SU-DHL-6 (cell line): ENCODE measurements at regions not wholly inside any gene's neighbourhood (a gene's known extent, or its start where the extent isn't known, plus 50 kb on each side); places are given as distances from the start of the nearest gene placed in this dataset.

Experiments used
- H2AFZ ChIP-seq: fragments of 200-600 bp; sonication (generic); 2 replicates; pipeline ENCODE4 v1.6.1; 2014; ENCODE audit warnings: low read depth, mild to moderate bottlenecking, moderate library complexity, mixed read lengths, antibody characterized with exemption, low read length; ENCODE audit not compliant: severe bottlenecking
- H3F3A ChIP-seq: fragments of 200-600 bp; shearing (Covaris generic); 2 replicates; pipeline ENCODE4 v1.6.0; 2016; ENCODE audit warnings: antibody characterized with exemption, mild to moderate bottlenecking; ENCODE audit not compliant: insufficient read depth
- H3K27ac ChIP-seq: fragments of 200-600 bp; sonication (generic); 2 replicates; pipeline ENCODE4 v1.5.1; 2016; ENCODE audit warnings: low read depth, mild to moderate bottlenecking, low read length, moderate library complexity, mixed read lengths
- H3K27me3 ChIP-seq: fragments of 200-600 bp; sonication (generic), shearing (Covaris generic); 2 replicates; pipeline ENCODE4 v1.6.0; 2014; ENCODE audit warnings: mild to moderate bottlenecking, low read length
- H3K36me3 ChIP-seq: fragments of 200-600 bp; sonication (generic); 2 replicates; pipeline ENCODE4 v1.6.1; 2014; ENCODE audit warnings: mild to moderate bottlenecking, low read length, mixed read lengths
- H3K4me2 ChIP-seq: fragments of 300-600, 200-600 bp; shearing (Covaris generic), sonication (generic); 2 replicates; pipeline ENCODE4 v1.6.0; 2014; ENCODE audit warnings: low read length, low read depth, mild to moderate bottlenecking; ENCODE audit not compliant: poor library complexity, severe bottlenecking
- H3K4me3 ChIP-seq: fragments of 200-600 bp; sonication (generic); 2 replicates; pipeline ENCODE4 v1.5.1; 2014; ENCODE audit warnings: antibody characterized with exemption, low read length, mild to moderate bottlenecking, mixed read lengths; ENCODE audit not compliant: insufficient read depth, poor library complexity, severe bottlenecking
- H3K79me2 ChIP-seq: fragments of 200-600 bp; sonication (generic); 2 replicates; pipeline ENCODE4 v1.6.1; 2014; ENCODE audit warnings: mild to moderate bottlenecking, low read length, moderate library complexity; ENCODE audit not compliant: insufficient read depth
- H3K9ac ChIP-seq: fragments of 200-600 bp; sonication (generic); 2 replicates; pipeline ENCODE4 v1.7.0; 2014; ENCODE audit warnings: mild to moderate bottlenecking, low read length
- H3K9me2 ChIP-seq: fragments of 200-600 bp; sonication (generic); replicated peaks from 2 replicates; pipeline ENCODE4 v1.6.1; 2014; ENCODE audit warnings: low read length; ENCODE audit not compliant: insufficient read depth
- H3K9me3 ChIP-seq: fragments of 200-600 bp; sonication (generic); 2 replicates; pipeline ENCODE4 v1.6.1; 2014; ENCODE audit warnings: low read length, mixed read lengths; ENCODE audit not compliant: insufficient read depth
- H4K20me1 ChIP-seq: fragments of 200-600 bp; sonication (generic); 2 replicates; pipeline ENCODE4 v1.6.1; 2014; ENCODE audit warnings: low read depth, mild to moderate bottlenecking, antibody characterized with exemption, low read length, moderate library complexity, mixed read lengths
- CTCF ChIP-seq: fragments of 200-600 bp; sonication (generic); IDR thresholded peaks from one replicate; pipeline ENCODE4 v1.5.1; 2017; ENCODE audit warnings: antibody characterized with exemption, mild to moderate bottlenecking, low read length, moderate library complexity; ENCODE audit not compliant: insufficient read depth, poor library complexity, severe bottlenecking
- EZH2phosphoT487 ChIP-seq: fragments of 200-600 bp; sonication (generic), shearing (Covaris generic); conservative IDR thresholded peaks from 2 replicates; pipeline ENCODE4 v1.6.1; 2018; ENCODE audit warnings: mild to moderate bottlenecking, antibody characterized with exemption, low read length, moderate library complexity, mixed read lengths

- Histone ChIP-seq H3K9me2 (no peaks in the 10 kb centered on the region), H3K27ac (no peak overlapping the region), H2AFZ (no peak overlapping the region), H3K9me3 (no peaks in the 10 kb centered on the region), H3K79me2 (no peaks in the 10 kb centered on the region), H3K27me3 (no peaks in the 10 kb centered on the region), H3K4me2 (no peak overlapping the region), H3F3A (no peaks in the 10 kb centered on the region), H3K9ac (no peak overlapping the region), H4K20me1 (no peaks in the 10 kb centered on the region), H3K4me3 (no peak overlapping the region), H3K36me3 (no peaks in the 10 kb centered on the region)
- TF ChIP-seq CTCF (no peak), EZH2phosphoT487 (no peak)
Measured at GRCh38 chr6:92942549-92942948, 476.8 kb downstream of the EPHA7 start.

- no peaks in the 10 kb centered on the region for H3K27me3 ChIP-seq
- no peaks in the 10 kb centered on the region for H3K36me3 ChIP-seq
- H3K79me2 ChIP-seq: no peaks in the 10 kb centered on the region
- H3K9me3 ChIP-seq: no peaks in the 10 kb centered on the region
- no peaks in the 10 kb centered on the region for H3K9me2 ChIP-seq
- H2AFZ ChIP-seq: no peak overlapping the region
- H3K9ac ChIP-seq: no peak overlapping the region
- H3K4me2 ChIP-seq: no peak overlapping the region
- TF ChIP-seq CTCF (no peak), EZH2phosphoT487 (no peak)
- no peaks in the 10 kb centered on the region for H4K20me1 ChIP-seq
- H3K27ac ChIP-seq: no peak overlapping the region
- H3K4me3 ChIP-seq: no peak overlapping the region
- no peaks in the 10 kb centered on the region for H3F3A ChIP-seq
Measured at GRCh38 chr6:92934625-92935024, 484.7 kb downstream of the EPHA7 start.

- no peak overlapping the region for H3K4me2 ChIP-seq
- H3K9ac ChIP-seq: no peak overlapping the region
- TF ChIP-seq EZH2phosphoT487 (no peak), CTCF (no peak)
Measured at GRCh38 chr6:92930171-92930570, 489.2 kb downstream of the EPHA7 start.

More at GRCh38 chr6:92930171-92930570, 489.2 kb downstream of the EPHA7 start:
- no peaks in the 10 kb centered on the region for H3K9me3 ChIP-seq
- H3K9me2 ChIP-seq: no peaks in the 10 kb centered on the region
- H3K4me3 ChIP-seq: no peak overlapping the region
- no peak overlapping the region for H2AFZ ChIP-seq
- no peaks in the 10 kb centered on the region for H4K20me1 ChIP-seq
- no peak overlapping the region for H3K27ac ChIP-seq
- no peaks in the 10 kb centered on the region for H3K27me3 ChIP-seq
- H3K79me2 ChIP-seq: no peaks in the 10 kb centered on the region
- H3K36me3 ChIP-seq: no peaks in the 10 kb centered on the region
- no peaks in the 10 kb centered on the region for H3F3A ChIP-seq
